SH-SY5Y (cell line): ENCODE measurements at regions not wholly inside any gene's neighbourhood (a gene's known extent, or its start where the extent isn't known, plus 50 kb on each side); places are given as distances from the start of the nearest gene placed in this dataset.

Source experiments
- GATA2 ChIP-seq: IDR thresholded peaks from 2 replicates; pipeline ENCODE4 v1.6.1; 2011; ENCODE audit warnings: mild to moderate bottlenecking, low read depth, low read length
- GATA3 ChIP-seq: IDR thresholded peaks from 2 replicates; pipeline ENCODE4 v1.6.1; 2011; ENCODE audit warnings: low read depth, mild to moderate bottlenecking, low read length, moderate library complexity

DNA sequence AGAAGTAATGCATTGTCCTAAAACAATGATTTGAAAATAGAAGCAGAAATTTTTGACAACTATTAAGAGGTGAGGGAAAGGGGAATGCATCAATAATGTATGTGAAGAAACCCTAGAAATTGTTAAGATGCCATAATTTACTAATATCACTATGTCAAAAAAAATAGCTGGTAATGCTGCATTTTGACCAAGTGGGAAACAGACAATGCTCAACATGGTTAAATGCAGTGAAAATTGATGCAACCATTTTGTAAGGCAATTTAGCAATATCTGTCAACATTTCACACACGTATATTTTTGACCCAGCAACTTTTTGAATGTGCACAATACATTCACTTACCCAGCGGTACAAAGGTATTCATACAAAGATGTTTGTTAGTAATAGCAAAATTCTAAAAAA lies 381.6 kb downstream of the CDH11 start:
- TF ChIP-seq GATA2 (no peak), GATA3 (no peak)
